GM12875 (cell line): ENCODE measurements at regions not wholly inside any gene's neighbourhood (a gene's known extent, or its start where the extent isn't known, plus 50 kb on each side); places are given as distances from the start of the nearest gene placed in this dataset.

Source experiments
- H3K4me3 ChIP-seq: one replicate; pipeline ENCODE4 v1.5.1; 2011; ENCODE audit warnings: low read depth, low read length, control low read depth
- CTCF ChIP-seq: IDR thresholded peaks from 2 replicates; pipeline ENCODE4 v1.5.1; 2011; ENCODE audit warnings: low read depth, mild to moderate bottlenecking, control low read depth, inconsistent platforms, low read length, moderate library complexity, borderline replicate concordance; ENCODE audit not compliant: insufficient read depth

DNA sequence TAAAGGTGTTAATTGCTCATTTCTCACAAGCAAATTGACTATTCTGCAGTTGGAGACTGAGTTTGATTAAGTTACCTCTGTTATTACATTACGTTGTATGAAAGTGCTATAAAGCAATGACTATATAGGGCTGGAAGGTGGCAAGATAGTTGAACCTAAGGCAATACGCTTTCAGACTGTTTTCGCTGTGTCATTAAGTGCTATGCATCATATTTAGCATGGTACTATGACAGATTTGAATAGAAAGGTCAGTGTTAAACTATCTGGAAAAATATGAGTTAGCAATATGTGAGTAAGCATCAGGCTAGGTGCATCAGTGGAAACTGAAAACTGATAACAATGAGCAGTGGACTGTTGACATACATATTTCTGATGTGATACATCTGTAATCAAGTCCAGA, 206.0 kb upstream of the ARHGAP24 start:
- TF ChIP-seq CTCF, result no peak
- no peak overlapping the region for H3K4me3 ChIP-seq

GRCh38 chr4:85274955-85275354, 200.0 kb upstream of the ARHGAP24 start:
- H3K4me3 ChIP-seq, result no peak overlapping the region
- no peak for TF ChIP-seq CTCF

DNA sequence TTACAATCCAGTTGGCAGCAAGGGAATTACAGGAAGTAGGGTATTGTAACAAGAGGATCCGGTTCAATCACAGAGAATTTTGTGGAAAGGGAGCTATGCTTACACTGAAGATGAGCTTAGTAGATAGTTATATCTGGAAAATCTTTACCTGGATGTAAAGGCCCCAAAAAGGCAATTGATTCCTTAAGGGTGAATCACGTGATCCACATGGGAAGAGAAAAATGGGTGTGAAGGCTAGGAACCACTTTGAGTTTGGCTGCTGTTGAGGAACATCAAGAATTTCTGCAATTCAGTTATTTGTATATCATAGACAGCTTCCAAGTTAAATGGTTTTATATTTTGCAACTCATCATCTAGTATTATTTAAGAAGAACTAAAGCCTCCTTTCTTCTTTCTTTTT, 194.0 kb upstream of the ARHGAP24 start:
- no peak for TF ChIP-seq CTCF
- no peak overlapping the region for H3K4me3 ChIP-seq

DNA sequence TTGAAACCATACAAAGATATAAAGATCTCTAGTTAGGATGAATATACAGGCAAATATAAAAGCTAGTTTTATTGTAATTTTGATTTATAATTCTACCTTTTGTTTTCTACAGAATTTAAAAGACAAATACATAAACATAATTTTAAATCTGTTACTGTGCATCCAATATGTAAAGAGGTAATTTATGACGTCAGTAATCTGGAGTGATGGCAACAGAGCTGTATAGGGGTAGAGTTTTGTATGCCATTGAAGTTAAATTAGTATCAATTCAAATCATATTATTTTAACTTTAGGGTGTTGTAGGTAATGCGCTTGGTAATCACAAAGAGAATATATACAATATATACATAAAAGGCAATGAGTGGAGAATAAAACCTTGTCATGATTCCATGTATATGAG, 183.7 kb upstream of the ARHGAP24 start:
- no peak overlapping the region for H3K4me3 ChIP-seq
- TF ChIP-seq CTCF, result no peak

DNA sequence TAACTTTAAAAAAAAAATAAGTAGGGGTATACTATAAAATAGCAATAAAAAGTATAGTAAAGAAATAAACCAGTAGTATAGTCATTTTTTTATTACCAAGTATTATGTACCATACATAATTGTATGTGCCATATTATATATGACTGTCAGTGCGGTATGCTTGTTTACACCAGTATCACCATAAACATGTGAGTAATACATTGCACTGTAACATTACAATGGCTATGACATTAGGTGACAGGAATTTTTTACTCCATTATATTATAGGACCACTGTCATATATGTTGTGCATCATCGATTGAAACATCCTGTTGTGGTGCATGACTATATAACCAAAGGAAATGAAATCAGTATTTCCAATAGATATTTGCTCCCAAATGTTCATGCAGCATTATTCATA, 176.9 kb upstream of the ARHGAP24 start:
- no peak for TF ChIP-seq CTCF
- no peak overlapping the region for H3K4me3 ChIP-seq

GRCh38 chr4:85302193-85302736, 172.7 kb upstream of the ARHGAP24 start:
- no peak overlapping the region for H3K4me3 ChIP-seq

More at GRCh38 chr4:85302193-85302736, 172.7 kb upstream of the ARHGAP24 start:
- TF ChIP-seq CTCF, result no peak
